ENCODE measurements at regions not wholly inside any gene's neighbourhood (a gene's known extent, or its start where the extent isn't known, plus 50 kb on each side); places are given as distances from the start of the nearest gene placed in this dataset.
"Not testable (repeated sequence)": the region's sequence is repeated elsewhere in the genome, so short reads cannot be mapped to it uniquely, and the experiment has no call there.

GRCh38 chr3:105281989-105282388, 84.7 kb upstream of the ALCAM start:
- no peak for TF ChIP-seq CTCF (IDR thresholded peaks at IDR 0.05; ENCODE audit: insufficient read depth, low read depth, low read length, missing control alignments)
- H3K4me3 ChIP-seq (ENCODE audit: low read depth, low read length): no peak overlapping the region
- no peak for DNase-seq (ENCODE audit: low read depth)

- no peak for DNase-seq (ENCODE audit: low read depth)
- H3K4me3 ChIP-seq (ENCODE audit: low read depth, low read length): no peak overlapping the region
- TF ChIP-seq CTCF (IDR thresholded peaks at IDR 0.05; ENCODE audit: insufficient read depth, low read depth, low read length, missing control alignments): no peak
These were observed 81.8 kb upstream of the ALCAM start for GRCh38 chr3:105284876-105285275.

- TF ChIP-seq CTCF (IDR thresholded peaks at IDR 0.05; ENCODE audit: insufficient read depth, low read depth, low read length, missing control alignments): no peak
- no peak for DNase-seq (ENCODE audit: low read depth)
- H3K4me3 ChIP-seq (ENCODE audit: low read depth, low read length): no peak overlapping the region
These were observed 81.0 kb upstream of the ALCAM start for GRCh38 chr3:105285653-105286241.

- no peak overlapping the region for H3K4me3 ChIP-seq (ENCODE audit: low read depth, low read length)
- no peak for DNase-seq (ENCODE audit: low read depth)
- TF ChIP-seq CTCF (IDR thresholded peaks at IDR 0.05; ENCODE audit: insufficient read depth, low read depth, low read length, missing control alignments): no peak
These were observed 73.3 kb upstream of the ALCAM start for GRCh38 chr3:105293441-105293840.

GRCh38 chr3:105296182-105296822, 70.4 kb upstream of the ALCAM start:
- not testable (repeated sequence) for H3K4me3 ChIP-seq (ENCODE audit: low read depth, low read length); DNase-seq (ENCODE audit: low read depth)

GRCh38 chr3:105304487-105304886, 62.2 kb upstream of the ALCAM start:
- TF ChIP-seq CTCF (IDR thresholded peaks at IDR 0.05; ENCODE audit: insufficient read depth, low read depth, low read length, missing control alignments): no peak
- DNase-seq (ENCODE audit: low read depth): no peak
- no peak overlapping the region for H3K4me3 ChIP-seq (ENCODE audit: low read depth, low read length)

- DNase-seq (ENCODE audit: low read depth): no peak
- H3K4me3 ChIP-seq (ENCODE audit: low read depth, low read length): no peak overlapping the region
- TF ChIP-seq CTCF (IDR thresholded peaks at IDR 0.05; ENCODE audit: insufficient read depth, low read depth, low read length, missing control alignments): no peak
These were observed 51.6 kb upstream of the ALCAM start for GRCh38 chr3:105315144-105315543.
